Bronchial epithelial cell (primary cell): ENCODE measurements at regions not wholly inside any gene's neighbourhood (a gene's known extent, or its start where the extent isn't known, plus 50 kb on each side); places are given as distances from the start of the nearest gene placed in this dataset.

ENCODE experiments used
- DNase-seq: peaks from one replicate; pipeline ENCODE4 v3.0.0-alpha.2; 2010; ENCODE audit warnings: low read depth
- FAIRE-seq: peaks from 2 replicates; lab custom pipeline; 2011; peaks lifted over from hg19 to GRCh38; lab: Jason Lieb, UNC
- H3K27me3 ChIP-seq: 2 replicates; pipeline ENCODE4 v1.5.1; 2011; ENCODE audit warnings: low read length; ENCODE audit not compliant: control insufficient read depth, insufficient read depth
- H3K36me3 ChIP-seq: 2 replicates; pipeline ENCODE4 v1.5.1; 2011; ENCODE audit warnings: low read length; ENCODE audit not compliant: control insufficient read depth, insufficient read depth
- H3K4me3 ChIP-seq: 2 replicates; pipeline ENCODE4 v1.5.1; 2011; ENCODE audit warnings: mild to moderate bottlenecking, low read depth, low read length, control low read depth
- CTCF ChIP-seq: IDR thresholded peaks from 2 replicates; pipeline ENCODE4 v1.5.1; 2011; ENCODE audit warnings: mild to moderate bottlenecking, moderate library complexity, low read length, control low read depth, inconsistent platforms; ENCODE audit not compliant: insufficient read depth, severe bottlenecking

GRCh38 chr21:33126569-33126968, 56.6 kb downstream of the OLIG1 start:
- no peak for TF ChIP-seq CTCF
- DNase-seq (no peak), FAIRE-seq (no peak)
- Histone ChIP-seq H3K36me3 (no peaks in the 10 kb centered on the region), H3K27me3 (peaks cover 3% of the 10 kb centered on the region), H3K4me3 (no peak overlapping the region)

- H3K27me3 ChIP-seq: peaks cover 3% of the 10 kb centered on the region
- no peak overlapping the region for H3K4me3 ChIP-seq
- FAIRE-seq: no peak
- no peaks in the 10 kb centered on the region for H3K36me3 ChIP-seq
- TF ChIP-seq CTCF: peak; percentile 79
- peak; percentile 46 for DNase-seq
These were observed 57.4 kb downstream of the OLIG1 start for GRCh38 chr21:33127154-33127867.

- peaks cover 3% of the 10 kb centered on the region for H3K27me3 ChIP-seq
- H3K4me3 ChIP-seq: no peak overlapping the region
- no peak for FAIRE-seq
- DNase-seq: no peak
- no peaks in the 10 kb centered on the region for H3K36me3 ChIP-seq
- TF ChIP-seq CTCF: no peak
These were observed 57.9 kb downstream of the OLIG1 start for GRCh38 chr21:33127868-33128242.

GRCh38 chr21:33128538-33128937, 58.6 kb downstream of the OLIG1 start:
- Histone ChIP-seq H3K4me3 (no peak overlapping the region), H3K36me3 (no peaks in the 10 kb centered on the region), H3K27me3 (peaks cover 3% of the 10 kb centered on the region)
- no peak for TF ChIP-seq CTCF
- DNase-seq (no peak), FAIRE-seq (no peak)

- Histone ChIP-seq H3K36me3 (no peaks in the 10 kb centered on the region), H3K4me3 (no peak overlapping the region), H3K27me3 (peaks cover 2% of the 10 kb centered on the region)
- TF ChIP-seq CTCF: peak; percentile 31
- DNase-seq (peak; percentile 8), FAIRE-seq (no peak)
These were observed 62.1 kb downstream of the OLIG1 start for GRCh38 chr21:33132054-33132453.

- no peaks in the 10 kb centered on the region for H3K27me3 ChIP-seq
These were observed 64.0 kb downstream of the OLIG1 start for GRCh38 chr21:33133892-33134291.

More at GRCh38 chr21:33133892-33134291, 64.0 kb downstream of the OLIG1 start:
- DNase-seq (no peak), FAIRE-seq (no peak)
- no peak for TF ChIP-seq CTCF
- Histone ChIP-seq H3K4me3 (no peak overlapping the region), H3K36me3 (no peaks in the 10 kb centered on the region)
